ENCODE measurements at regions not wholly inside any gene's neighbourhood (a gene's known extent, or its start where the extent isn't known, plus 50 kb on each side); places are given as distances from the start of the nearest gene placed in this dataset.
"Not testable (repeated sequence)": the region's sequence is repeated elsewhere in the genome, so short reads cannot be mapped to it uniquely, and the experiment has no call there.

GRCh38 chr2:89537862-89538261 lies 846.4 kb downstream of the RPIA start:
- H3K4me3 ChIP-seq (ENCODE audit: low read length); H3K4me2 ChIP-seq (ENCODE audit: low read length); H3K9me3 ChIP-seq (ENCODE audit: insufficient read depth, low read length); H3K4me1 ChIP-seq (ENCODE audit: low read length); H3K27me3 ChIP-seq (ENCODE audit: low read depth, low read length); H3K9ac ChIP-seq (ENCODE audit: low read length); H2AFZ ChIP-seq (ENCODE audit: low read depth, low read length); H3K36me3 ChIP-seq (replicated peaks; ENCODE audit: low read depth, low read length); H3K27ac ChIP-seq (ENCODE audit: low read length); H3K79me2 ChIP-seq (ENCODE audit: low read length); H4K20me1 ChIP-seq (ENCODE audit: insufficient read depth, low read length): not testable (repeated sequence)

DNA sequence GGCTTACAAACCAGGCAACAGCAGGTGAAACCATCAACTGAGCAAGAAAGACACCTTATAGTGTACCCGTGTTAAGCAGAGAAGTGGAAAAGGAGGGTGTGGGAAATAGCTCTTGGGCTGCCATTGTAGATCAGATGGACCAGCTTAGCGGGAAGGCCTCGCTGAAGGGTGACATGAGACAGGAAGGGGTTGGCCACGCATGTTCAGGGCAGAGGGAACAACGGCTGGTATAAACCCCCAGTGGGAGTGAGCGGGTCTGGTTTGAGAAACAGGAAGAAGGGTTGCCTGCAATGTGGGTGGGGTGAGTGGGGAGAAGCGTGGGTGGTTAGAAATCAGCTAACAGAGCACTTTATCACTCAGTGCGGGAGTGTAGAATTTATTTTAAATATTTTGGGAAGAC lies 852.6 kb downstream of the RPIA start:
- H4K20me1 ChIP-seq (ENCODE audit: insufficient read depth, low read length); H3K27me3 ChIP-seq (ENCODE audit: low read depth, low read length); H3K4me1 ChIP-seq (ENCODE audit: low read length); H3K27ac ChIP-seq (ENCODE audit: low read length); H3K9ac ChIP-seq (ENCODE audit: low read length); H3K9me3 ChIP-seq (ENCODE audit: insufficient read depth, low read length); H2AFZ ChIP-seq (ENCODE audit: low read depth, low read length); H3K36me3 ChIP-seq (replicated peaks; ENCODE audit: low read depth, low read length); H3K4me2 ChIP-seq (ENCODE audit: low read length); H3K4me3 ChIP-seq (ENCODE audit: low read length); H3K79me2 ChIP-seq (ENCODE audit: low read length): not testable (repeated sequence)

DNA sequence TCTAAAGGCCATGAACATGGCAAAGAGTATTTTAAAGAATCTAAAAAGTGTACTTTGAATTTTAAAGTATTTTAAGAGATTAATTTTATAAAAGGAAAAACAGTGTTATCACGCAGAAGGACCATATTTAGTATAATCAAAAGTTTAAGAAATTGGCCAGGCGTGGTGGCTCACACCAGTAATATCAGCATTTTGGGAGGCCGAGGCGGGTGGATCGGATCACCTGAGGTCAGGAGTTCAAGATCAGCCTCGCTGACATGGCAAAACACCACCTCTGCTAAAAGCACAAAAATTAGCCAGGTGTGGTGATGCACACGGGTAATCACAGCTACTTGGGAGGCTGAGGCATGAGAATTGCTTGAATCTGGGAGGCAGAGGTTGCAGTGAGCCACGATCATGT lies 887.7 kb downstream of the RPIA start:
- H3K4me2 ChIP-seq (ENCODE audit: low read length); H3K4me3 ChIP-seq (ENCODE audit: low read length); H4K20me1 ChIP-seq (ENCODE audit: insufficient read depth, low read length); H3K9me3 ChIP-seq (ENCODE audit: insufficient read depth, low read length); H3K79me2 ChIP-seq (ENCODE audit: low read length); H3K9ac ChIP-seq (ENCODE audit: low read length); H3K27ac ChIP-seq (ENCODE audit: low read length); H3K4me1 ChIP-seq (ENCODE audit: low read length); H3K27me3 ChIP-seq (ENCODE audit: low read depth, low read length); H2AFZ ChIP-seq (ENCODE audit: low read depth, low read length); H3K36me3 ChIP-seq (replicated peaks; ENCODE audit: low read depth, low read length): not testable (repeated sequence)

DNA sequence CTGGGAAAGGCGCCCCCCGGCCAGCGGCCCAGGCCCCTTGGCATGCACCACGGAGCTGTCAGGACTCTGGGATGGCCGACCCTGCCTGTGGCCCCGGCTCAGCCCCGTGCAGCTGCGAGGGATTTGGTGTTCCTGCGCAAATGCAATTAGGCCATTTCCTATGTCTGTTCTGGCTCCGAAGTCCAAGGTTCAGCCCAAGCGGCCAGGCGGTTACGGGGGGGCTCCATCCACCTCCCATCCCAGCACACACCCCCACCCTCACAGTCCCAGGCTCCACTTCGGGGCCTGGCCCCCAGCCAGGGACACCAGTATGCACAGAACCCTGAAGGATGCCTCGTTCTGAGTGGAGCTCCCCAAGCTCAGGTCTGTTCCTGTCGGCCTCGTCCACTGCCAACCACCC lies 891.3 kb downstream of the RPIA start:
- H2AFZ ChIP-seq (ENCODE audit: low read depth, low read length); H3K36me3 ChIP-seq (replicated peaks; ENCODE audit: low read depth, low read length); H3K9me3 ChIP-seq (ENCODE audit: insufficient read depth, low read length); H3K27ac ChIP-seq (ENCODE audit: low read length); H3K4me3 ChIP-seq (ENCODE audit: low read length); H3K4me2 ChIP-seq (ENCODE audit: low read length); H4K20me1 ChIP-seq (ENCODE audit: insufficient read depth, low read length); H3K79me2 ChIP-seq (ENCODE audit: low read length); H3K27me3 ChIP-seq (ENCODE audit: low read depth, low read length); H3K9ac ChIP-seq (ENCODE audit: low read length); H3K4me1 ChIP-seq (ENCODE audit: low read length): not testable (repeated sequence)

GRCh38 chr2:89584046-89584445 lies 892.6 kb downstream of the RPIA start:
- H3K9ac ChIP-seq (ENCODE audit: low read length); H3K27me3 ChIP-seq (ENCODE audit: low read depth, low read length); H2AFZ ChIP-seq (ENCODE audit: low read depth, low read length); H3K9me3 ChIP-seq (ENCODE audit: insufficient read depth, low read length); H4K20me1 ChIP-seq (ENCODE audit: insufficient read depth, low read length); H3K4me2 ChIP-seq (ENCODE audit: low read length); H3K4me3 ChIP-seq (ENCODE audit: low read length); H3K4me1 ChIP-seq (ENCODE audit: low read length); H3K36me3 ChIP-seq (replicated peaks; ENCODE audit: low read depth, low read length); H3K27ac ChIP-seq (ENCODE audit: low read length); H3K79me2 ChIP-seq (ENCODE audit: low read length): not testable (repeated sequence)

GRCh38 chr2:89584868-89585557 lies 893.5 kb downstream of the RPIA start:
- H3K79me2 ChIP-seq (ENCODE audit: low read length); H3K36me3 ChIP-seq (replicated peaks; ENCODE audit: low read depth, low read length); H3K9ac ChIP-seq (ENCODE audit: low read length); H2AFZ ChIP-seq (ENCODE audit: low read depth, low read length); H3K4me1 ChIP-seq (ENCODE audit: low read length); H4K20me1 ChIP-seq (ENCODE audit: insufficient read depth, low read length); H3K27me3 ChIP-seq (ENCODE audit: low read depth, low read length); H3K27ac ChIP-seq (ENCODE audit: low read length); H3K9me3 ChIP-seq (ENCODE audit: insufficient read depth, low read length): not testable (repeated sequence)
- H3K4me2 ChIP-seq (ENCODE audit: low read length) = peak overlapping the region; percentile 24; the same call in 1 of the 2 replicates
- H3K4me3 ChIP-seq (ENCODE audit: low read length) = peak overlapping the region; percentile 66

GRCh38 chr2:89585558-89585920 lies 894.1 kb downstream of the RPIA start:
- H2AFZ ChIP-seq (ENCODE audit: low read depth, low read length); H4K20me1 ChIP-seq (ENCODE audit: insufficient read depth, low read length); H3K27me3 ChIP-seq (ENCODE audit: low read depth, low read length); H3K4me1 ChIP-seq (ENCODE audit: low read length); H3K9ac ChIP-seq (ENCODE audit: low read length); H3K36me3 ChIP-seq (replicated peaks; ENCODE audit: low read depth, low read length); H3K4me2 ChIP-seq (ENCODE audit: low read length); H3K9me3 ChIP-seq (ENCODE audit: insufficient read depth, low read length); H3K79me2 ChIP-seq (ENCODE audit: low read length); H3K27ac ChIP-seq (ENCODE audit: low read length): not testable (repeated sequence)
- H3K4me3 ChIP-seq (ENCODE audit: low read length) = peak overlapping the region; percentile 66; the same call in 1 of the 2 replicates

GRCh38 chr2:89599843-89600242 lies 908.4 kb downstream of the RPIA start:
- not testable (repeated sequence) for H3K27ac ChIP-seq (ENCODE audit: low read length); H3K27me3 ChIP-seq (ENCODE audit: low read depth, low read length); H3K4me3 ChIP-seq (ENCODE audit: low read length); H3K9ac ChIP-seq (ENCODE audit: low read length); H3K79me2 ChIP-seq (ENCODE audit: low read length); H4K20me1 ChIP-seq (ENCODE audit: insufficient read depth, low read length); H3K4me1 ChIP-seq (ENCODE audit: low read length); H2AFZ ChIP-seq (ENCODE audit: low read depth, low read length); H3K4me2 ChIP-seq (ENCODE audit: low read length); H3K36me3 ChIP-seq (replicated peaks; ENCODE audit: low read depth, low read length); H3K9me3 ChIP-seq (ENCODE audit: insufficient read depth, low read length)

- not testable (repeated sequence) for H2AFZ ChIP-seq (ENCODE audit: low read depth, low read length); H3K27ac ChIP-seq (ENCODE audit: low read length); H4K20me1 ChIP-seq (ENCODE audit: insufficient read depth, low read length); H3K79me2 ChIP-seq (ENCODE audit: low read length); H3K9me3 ChIP-seq (ENCODE audit: insufficient read depth, low read length); H3K27me3 ChIP-seq (ENCODE audit: low read depth, low read length); H3K36me3 ChIP-seq (replicated peaks; ENCODE audit: low read depth, low read length); H3K9ac ChIP-seq (ENCODE audit: low read length); H3K4me2 ChIP-seq (ENCODE audit: low read length); H3K4me1 ChIP-seq (ENCODE audit: low read length); H3K4me3 ChIP-seq (ENCODE audit: low read length)
Observed at GRCh38 chr2:89606514-89606913, 915.0 kb downstream of the RPIA start.

DNA sequence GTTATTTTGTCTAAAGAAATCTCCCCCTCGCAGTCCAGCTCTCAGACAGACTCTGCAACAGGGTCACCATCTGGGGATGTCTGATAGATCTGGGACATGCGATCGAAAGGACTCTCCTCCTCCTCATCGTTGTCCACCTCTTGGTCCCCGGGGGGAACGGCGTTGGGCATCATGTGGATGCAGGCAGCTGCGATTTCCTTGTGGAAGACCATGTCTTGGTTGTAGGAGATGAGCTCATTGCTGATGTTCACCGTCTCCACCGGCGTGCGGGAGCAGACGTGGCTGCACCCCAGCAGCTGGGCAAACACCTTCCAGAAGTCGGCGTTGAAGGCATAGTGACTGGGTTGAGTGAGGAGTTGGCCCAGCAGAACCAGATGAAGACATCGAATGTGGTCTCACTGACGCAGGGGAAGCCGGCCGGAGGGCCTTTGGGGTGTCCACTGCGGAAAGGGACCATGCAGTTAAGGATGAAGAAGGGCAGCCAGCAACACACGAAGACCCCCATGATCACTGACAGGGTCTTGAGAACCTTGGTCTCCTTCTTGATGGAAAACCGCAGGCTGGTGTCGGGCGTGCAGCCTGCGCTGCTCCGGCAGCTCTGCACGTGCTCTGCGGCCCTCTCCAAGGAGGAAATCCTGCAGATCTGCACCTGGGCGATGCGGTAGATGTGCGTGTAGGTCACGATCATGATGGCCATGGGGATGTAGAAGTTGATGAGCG lies 918.9 kb downstream of the RPIA start:
- not testable (repeated sequence) for H4K20me1 ChIP-seq (ENCODE audit: insufficient read depth, low read length); H3K4me2 ChIP-seq (ENCODE audit: low read length); H2AFZ ChIP-seq (ENCODE audit: low read depth, low read length); H3K27ac ChIP-seq (ENCODE audit: low read length); H3K9ac ChIP-seq (ENCODE audit: low read length); H3K79me2 ChIP-seq (ENCODE audit: low read length); H3K4me1 ChIP-seq (ENCODE audit: low read length); H3K27me3 ChIP-seq (ENCODE audit: low read depth, low read length); H3K9me3 ChIP-seq (ENCODE audit: insufficient read depth, low read length); H3K4me3 ChIP-seq (ENCODE audit: low read length); H3K36me3 ChIP-seq (replicated peaks; ENCODE audit: low read depth, low read length)
